ENCODE measurements at regions not wholly inside any gene's neighbourhood (a gene's known extent, or its start where the extent isn't known, plus 50 kb on each side); places are given as distances from the start of the nearest gene placed in this dataset.
"Not testable (repeated sequence)": the region's sequence is repeated elsewhere in the genome, so short reads cannot be mapped to it uniquely, and the experiment has no call there.

DNA sequence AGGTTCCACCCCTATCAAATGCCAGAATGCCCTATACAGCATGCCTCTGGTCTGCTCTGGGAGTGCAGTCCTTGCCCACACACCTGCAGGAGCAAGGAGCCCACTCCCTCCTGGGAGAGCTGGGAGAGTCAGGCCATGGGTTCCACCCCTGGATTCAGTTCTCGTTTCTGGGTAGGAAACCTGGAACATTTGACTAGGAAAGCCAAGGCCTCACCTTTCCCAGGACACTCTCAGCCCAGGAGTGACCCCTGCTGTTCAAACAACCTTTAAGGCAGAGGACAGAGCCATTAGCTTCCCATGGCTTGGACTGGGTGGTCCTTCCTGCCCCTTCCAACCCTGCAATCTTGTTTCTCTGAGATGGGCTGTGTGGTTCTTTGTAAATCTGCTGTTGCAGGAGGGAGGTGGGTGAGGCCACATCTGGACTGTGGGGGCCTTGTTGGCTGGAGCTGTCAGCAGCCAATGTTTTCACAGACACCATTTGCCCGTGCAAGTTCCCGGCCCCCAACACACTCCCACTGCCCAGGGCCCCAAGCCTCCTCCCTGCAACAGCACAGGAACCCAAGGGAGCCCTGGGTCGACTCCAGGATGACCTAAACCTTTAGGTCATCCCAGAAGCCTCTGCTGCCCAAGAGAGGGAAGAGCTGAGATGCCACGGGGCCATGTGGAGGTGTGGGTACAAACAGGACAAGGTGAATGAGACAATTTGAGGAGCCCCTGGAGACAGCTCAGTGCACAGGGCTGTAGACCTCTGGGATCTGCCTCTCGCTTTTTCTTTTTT lies 104.4 kb downstream of the PJA1 start:
- DNase-seq = no peak

DNA sequence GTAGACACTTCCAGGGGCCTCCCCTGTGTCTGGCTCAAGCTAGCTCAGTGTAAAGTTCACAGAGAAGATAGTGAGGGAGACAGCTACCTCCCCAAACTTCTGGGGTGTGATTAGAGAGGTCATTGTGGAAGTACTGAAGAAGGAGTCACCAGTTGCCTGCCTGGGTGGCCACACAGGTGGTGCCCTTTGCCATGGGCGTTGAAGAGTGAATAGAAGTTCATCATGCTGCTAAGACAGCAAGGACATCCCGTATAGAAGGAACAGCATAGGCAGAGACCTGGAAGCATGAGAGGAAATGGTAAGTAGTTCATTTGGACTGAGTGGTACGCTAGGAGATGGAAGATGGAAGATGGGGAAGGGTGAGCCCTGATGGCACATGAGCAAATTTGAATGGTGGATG lies 110.1 kb downstream of the PJA1 start:
- no peak for DNase-seq

DNA sequence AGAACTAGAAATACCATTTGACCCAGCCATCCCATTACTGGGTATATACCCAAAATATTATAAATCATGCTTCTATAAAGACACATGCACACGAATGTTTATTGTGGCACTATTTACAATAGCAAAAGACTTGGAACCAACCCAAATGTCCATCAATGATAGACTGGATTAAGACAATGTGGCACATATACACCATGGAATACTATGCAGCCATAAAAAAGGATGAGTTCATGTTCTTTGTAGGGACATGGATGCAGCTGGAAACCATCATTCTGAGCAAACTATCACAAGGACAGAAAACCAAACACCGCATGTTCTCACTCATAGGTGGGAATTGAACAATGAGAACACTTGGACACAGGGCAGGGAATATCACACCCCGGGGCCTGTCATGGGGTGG lies 110.8 kb downstream of the PJA1 start:
- DNase-seq = not testable (repeated sequence)

DNA sequence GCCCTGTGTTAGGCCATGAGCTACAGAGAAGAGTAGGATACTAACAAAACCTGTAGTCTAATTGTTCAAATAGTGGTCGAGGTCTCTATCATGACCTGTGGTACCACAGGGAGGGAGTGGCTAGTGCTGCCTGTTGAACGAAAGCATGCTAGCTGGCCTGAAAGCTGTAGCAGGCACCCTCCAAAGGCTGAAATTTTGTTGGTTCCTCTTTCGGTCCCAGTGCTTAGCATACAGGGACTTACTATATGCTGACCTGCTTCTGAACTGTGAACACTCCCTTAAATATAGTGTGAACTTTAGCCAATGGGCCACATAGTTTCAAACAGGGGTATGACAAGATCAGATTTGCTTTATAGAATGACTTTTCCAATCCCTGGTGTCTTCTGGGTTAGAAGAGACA lies 113.4 kb downstream of the PJA1 start:
- DNase-seq = no peak

DNA sequence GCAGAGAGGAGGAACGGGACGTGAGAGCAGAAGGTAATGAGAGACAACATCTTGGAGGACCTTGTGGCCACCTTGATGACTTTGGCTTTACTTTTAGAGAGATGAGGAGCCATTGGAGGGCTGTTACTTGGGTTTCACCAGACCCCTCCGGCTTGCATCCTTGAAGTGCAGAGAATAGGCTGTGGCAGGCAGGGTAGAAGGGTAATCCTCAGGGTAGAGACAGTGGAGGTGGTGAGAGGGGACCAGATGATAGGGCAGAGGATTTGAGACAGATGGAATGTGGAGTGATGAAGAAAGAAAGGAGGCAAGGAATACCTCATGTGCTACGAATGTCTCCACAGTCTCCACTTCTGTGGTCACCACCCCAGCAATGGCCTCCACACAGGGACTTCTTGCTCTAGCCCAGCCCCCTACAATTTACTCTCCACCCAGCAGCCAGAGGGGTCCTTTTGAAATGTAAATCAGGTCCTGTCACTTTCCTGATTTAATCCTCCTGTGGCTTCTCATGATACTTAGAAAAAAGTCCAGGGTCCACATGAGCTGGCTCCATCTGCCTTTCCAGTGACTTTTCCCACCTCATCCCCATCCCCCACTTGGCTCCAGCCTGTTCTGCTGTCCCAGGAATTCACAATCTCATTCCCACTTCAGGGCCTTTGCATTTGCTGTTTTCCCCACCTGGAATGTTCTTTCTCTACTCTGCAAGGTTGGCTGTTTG lies 115.0 kb downstream of the PJA1 start:
- no peak for DNase-seq

DNA sequence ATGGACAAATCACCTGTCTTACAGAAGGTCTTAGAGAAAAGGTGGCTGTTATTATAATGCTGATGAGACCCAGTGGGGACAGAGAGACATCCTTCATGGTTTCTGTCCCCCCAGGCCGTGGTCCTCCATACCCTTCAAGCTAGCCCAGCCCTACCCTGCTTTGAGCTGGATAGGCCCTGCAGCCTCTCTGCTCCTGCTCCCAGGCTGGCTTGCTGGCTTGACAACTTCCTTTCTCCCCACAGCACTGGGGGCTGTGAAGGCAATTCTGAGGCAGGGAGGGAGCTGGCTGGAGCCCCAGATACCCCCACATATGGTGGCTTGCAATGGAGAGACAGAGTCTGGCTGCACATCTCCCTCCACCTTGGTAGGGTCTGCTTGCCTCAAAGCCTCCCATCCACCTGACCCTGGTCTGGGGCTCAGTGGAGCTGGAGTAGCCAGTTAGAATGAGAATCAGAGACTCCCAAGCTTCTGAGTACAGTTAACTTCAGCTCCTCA lies 118.2 kb downstream of the PJA1 start:
- no peak for DNase-seq

DNA sequence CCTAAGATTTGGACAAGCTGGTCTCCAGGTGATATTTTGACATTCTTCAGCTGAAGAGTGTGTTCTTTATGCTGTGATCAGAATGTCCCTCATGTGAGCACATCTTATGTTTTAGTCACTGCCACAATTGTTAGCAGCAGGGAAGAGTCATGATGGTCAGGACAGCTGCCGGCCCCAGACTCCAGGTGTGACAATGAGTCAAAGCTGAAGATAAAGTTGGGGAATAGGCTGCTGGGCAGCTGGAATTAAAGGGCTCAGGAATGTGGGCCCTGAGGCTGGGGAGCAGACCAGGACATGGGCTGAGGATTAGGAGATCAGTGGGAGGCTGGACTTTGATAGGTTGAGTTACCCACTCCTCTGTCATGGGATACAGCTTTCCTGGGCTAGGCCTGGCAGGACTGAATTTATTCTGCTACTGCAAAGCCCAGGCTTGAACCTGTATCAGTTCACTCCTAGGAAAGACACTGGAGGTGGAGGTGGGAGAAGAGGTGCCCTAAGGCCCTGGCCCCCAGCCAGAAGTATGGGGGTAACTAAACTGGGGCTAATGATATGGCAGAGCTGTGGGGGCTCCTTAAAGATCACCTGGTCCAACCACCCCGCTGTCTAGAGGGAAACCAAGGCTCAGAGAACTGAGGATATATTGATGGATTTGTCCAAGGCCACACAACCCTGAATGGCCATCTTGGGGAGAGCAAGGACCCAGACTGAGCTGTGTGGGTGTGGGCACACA lies 119.5 kb downstream of the PJA1 start:
- no peak for DNase-seq

DNA sequence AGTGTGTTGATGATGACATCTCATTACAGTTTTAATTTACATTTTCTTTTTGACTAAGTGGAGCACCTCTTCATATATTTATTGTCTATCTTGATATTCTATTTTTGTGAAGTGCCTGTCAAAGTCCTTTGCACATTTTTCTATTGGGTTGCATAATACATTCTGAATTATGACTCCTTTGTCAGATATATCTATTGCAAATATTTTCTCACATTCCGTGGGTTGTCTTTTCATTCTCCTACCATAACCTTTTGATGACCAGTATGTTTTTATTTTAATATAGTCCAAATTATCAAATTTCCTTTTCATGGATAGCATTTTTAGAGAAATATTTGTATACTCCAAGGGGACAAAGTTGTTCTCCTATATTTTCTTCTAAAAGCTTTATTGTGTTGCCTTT lies 126.4 kb downstream of the PJA1 start:
- DNase-seq = no peak

DNA sequence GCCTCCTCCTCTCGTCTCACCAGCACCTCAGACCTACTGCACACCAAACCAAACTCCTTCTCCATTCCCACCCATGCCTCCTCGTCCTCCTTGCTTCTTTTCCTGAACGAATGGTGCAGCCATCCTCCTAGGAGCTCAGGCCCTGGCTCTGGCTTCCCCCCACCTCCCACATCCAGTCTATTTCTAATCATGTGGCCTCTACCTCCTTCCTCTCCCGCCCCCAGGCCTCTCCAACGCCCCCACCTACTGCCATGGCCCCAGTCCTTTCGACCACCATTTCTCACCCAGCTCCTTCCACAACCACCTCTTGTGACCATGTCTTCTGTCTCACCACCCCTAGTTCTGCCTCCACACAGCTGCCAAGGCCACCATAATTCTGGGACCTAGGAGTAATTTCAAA lies 127.1 kb downstream of the PJA1 start:
- DNase-seq = no peak

DNA sequence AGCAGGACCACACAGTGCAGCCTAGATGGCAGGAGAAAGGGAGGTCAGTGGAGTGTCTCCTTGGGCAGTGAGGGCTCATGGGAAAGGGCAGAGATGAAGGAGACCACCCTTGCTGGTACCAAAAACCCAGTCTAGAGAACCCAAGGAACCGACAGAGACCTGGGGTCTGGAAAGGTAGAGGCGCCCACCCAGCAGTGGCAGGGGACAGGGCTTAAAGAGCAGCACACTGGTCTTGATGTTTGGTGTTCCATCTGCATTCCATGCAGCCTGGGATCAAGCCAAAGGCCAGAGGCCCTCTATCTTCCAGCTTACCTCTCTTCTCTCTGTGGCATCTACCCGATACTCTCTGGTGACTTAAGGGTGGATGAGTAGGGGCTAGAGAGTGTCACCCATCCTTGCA lies 127.5 kb downstream of the PJA1 start:
- no peak for DNase-seq

DNA sequence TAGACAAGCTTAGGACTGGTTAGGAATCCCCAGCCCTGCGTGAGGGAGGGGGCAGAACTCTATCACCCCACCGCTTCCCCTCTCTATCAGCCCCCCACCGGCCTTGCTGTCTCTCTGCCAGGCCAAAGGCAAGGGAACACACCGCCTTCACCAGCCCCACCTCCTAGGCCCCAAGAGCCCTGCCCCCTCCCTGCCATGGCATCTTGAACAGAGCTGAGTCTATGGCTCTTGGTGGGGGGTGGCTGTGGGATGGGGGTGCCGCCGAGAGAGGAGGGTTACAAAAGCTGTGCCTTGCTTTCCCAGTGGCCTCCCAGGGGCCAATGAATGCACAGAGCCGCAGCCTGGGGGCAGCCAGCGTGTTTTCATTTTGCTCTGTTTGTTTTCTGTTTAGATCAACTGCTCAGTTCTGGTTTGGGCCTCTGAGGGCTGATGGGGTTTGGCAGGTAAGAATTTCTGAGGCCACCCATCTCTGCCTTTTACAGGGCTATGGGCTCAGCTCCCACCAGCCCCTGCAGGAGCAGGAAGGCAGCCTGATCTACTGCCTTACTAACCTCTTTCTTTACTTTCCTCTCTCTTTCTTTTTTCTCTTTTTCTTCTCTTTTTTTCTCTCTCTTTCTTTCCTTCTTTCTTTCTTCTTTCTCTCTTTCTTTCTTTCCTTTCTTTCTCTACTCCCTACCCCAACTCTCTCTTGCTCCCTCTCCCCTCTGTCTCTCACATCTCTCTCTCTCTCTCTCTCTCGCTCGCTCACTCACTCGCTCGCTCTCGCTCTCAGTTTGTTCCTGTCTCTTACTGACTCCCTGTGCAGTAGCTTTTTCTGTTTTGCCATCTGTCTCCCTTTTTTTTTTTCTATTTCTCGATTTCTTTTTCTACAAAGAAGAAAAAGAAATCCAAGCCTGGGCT lies 128.3 kb downstream of the PJA1 start:
- no peak for DNase-seq

DNA sequence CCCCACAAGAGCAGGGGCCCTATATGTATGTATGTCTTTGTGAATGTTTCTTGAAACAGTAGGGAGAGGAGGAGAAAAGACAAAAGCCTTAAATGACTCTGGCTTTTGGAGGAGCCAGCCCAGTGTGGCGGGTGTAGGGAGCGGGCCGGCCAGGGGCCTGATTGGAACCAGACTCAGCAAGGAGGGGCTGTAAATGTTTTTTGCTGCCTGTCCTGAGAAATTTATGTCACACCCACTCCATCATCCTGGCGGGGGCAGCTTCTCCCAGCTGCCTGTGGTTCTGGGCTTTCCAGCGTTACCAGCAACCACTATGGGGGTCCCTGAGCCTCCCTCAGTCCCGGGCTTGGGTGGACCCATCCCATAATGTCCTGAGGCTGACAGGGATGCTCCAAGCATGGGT lies 130.8 kb downstream of the PJA1 start:
- no peak for DNase-seq

DNA sequence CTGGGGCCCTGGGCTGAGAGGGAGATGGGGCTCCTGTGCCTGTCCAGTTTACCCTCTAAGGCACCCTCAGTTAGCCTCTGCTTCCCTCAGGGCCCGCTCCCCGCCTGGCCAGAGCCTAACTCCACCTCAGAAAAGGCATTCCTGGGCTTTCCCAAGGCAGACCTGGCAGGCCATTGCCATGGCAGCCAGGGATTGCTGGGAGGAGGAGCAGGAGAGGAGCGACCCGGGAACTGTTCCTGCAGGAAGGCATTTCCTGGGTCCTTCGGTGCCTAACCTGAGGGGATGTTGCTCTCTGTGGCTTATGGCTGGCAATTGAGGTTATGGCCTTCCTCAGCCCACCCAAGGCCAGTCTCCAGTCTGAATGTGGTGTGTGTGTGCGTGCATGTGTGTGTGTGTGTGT lies 131.3 kb downstream of the PJA1 start:
- DNase-seq = no peak

DNA sequence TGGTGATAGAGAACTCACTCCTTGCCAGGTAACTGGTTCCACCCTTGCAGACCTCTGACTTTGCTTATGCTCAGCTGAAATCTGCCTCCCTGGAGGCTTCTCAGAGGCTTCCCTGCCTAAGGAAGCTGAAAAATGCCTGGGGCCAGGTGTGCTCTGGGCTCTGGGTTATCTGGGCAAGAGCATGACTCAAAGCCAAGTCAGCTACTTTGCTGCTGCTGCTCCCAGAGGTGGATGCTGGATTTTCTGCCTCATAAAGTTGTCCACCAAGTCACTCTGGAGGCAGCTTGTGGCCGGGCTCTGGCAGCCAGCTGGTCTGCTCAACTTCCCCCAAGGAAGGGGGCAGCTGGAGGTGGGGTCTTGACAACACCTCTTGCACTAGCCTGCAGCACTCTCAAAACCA lies 132.7 kb downstream of the PJA1 start:
- DNase-seq = no peak

DNA sequence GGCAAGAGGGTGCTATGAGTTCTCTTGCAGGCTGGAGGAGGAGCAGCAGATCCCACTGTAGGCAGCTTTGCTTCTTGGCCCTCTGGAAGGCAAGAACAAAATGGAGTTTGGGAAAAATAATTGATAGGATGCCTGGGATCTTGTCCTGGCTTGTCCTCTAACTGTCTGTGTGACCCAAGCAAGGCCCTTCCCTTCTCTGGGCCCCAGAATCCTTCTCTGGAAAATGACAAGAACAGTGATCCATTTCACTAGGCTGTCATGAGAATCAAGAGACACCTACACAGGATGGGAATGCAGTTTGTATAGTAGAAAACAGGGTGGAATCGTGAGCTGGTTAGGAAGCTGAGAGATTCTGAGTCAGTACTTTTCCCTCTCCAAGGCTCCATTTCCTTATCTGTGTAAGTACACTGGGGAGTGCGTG lies 133.3 kb downstream of the PJA1 start:
- DNase-seq = no peak

DNA sequence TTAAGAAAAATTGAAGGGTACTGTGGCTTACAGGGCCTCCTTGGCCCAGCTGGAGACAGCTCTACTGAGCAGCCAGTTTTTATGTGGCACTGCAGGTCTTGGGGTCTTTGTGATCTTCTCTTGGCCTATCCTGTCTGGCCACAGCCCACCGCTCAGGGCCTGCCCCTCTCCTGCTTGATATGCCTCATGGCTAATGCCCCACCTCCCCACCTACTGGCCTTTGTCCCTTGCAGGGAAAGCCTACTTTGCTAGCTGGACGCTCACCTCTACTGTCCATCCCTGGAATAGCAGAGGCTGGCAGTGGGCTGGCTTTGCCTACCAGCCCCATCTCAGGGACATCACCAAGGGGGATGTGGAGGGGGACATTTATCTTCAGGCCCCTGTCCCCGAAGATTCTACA lies 134.1 kb downstream of the PJA1 start:
- no peak for DNase-seq

DNA sequence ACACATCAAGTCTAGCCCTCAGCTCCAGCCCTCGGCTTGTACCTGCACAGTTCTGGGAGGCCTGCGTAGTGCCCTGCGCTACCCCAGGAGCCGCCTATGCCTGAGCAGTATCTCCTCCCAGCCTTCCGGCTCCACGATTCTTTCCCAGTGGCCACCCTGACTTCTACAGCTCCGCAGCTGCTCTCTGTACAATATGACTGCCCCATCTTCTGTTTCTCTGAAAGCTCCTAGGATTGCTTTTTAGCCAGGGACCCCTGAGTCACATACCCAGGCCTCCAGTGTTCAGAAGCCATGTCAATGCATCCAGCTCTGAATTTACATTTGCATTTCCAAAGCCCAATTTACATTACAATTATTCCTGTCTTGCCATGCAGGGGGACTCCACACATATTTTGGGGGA lies 135.5 kb downstream of the PJA1 start:
- DNase-seq = no peak

DNA sequence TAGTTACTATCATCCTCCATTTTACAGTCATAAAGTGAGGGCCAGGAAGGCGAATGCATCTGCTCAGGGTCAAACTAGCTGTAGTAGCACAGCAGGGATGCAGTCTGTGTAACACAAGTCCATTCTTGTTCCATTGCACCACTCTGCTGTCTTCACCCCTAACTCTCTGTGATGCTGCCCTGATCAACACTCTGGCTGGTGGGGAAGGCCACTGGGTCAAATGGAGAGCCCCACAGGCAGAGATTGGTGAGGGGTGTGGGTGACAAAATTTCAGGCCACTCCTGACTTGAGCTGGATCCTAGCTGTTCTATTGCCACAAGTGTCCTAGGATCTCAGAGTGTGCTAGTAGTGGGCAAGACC lies 136.5 kb downstream of the PJA1 start:
- DNase-seq = no peak

DNA sequence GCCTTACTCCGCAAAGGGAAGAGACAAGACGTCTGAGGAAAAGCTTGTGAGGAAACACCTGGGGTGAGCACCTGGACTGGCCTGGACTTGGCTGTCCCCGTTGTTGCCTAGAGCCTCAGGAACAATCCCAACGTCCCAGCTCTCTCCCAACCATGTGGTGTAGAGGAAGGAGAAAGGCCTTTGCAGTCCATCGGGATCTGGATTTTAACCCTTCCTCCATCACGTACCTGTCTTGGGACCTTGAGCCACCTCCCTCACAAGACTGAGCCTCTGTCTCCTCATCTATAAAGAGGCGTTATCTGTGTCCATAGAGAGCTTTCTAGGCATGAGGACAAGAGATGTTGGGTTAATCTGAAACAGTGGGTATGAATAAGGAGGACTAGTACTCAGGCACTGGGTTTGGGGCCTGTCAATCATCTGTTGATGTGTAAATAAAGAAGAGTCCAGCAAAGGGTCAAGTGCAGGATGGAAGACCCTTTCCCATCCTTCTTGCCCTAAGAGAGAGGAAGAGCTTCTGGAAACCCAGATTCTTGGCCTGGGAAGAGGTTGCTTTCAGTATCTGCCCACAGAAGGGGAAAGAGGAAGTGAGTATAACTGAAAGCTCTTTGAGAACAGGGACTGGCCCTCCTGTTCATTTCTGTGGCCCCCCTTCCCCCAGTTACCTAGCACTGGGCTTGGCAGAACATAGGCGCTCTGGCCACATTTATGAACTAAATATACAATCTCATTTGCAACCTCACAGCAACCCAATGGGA lies 137.1 kb downstream of the PJA1 start:
- no peak for DNase-seq

DNA sequence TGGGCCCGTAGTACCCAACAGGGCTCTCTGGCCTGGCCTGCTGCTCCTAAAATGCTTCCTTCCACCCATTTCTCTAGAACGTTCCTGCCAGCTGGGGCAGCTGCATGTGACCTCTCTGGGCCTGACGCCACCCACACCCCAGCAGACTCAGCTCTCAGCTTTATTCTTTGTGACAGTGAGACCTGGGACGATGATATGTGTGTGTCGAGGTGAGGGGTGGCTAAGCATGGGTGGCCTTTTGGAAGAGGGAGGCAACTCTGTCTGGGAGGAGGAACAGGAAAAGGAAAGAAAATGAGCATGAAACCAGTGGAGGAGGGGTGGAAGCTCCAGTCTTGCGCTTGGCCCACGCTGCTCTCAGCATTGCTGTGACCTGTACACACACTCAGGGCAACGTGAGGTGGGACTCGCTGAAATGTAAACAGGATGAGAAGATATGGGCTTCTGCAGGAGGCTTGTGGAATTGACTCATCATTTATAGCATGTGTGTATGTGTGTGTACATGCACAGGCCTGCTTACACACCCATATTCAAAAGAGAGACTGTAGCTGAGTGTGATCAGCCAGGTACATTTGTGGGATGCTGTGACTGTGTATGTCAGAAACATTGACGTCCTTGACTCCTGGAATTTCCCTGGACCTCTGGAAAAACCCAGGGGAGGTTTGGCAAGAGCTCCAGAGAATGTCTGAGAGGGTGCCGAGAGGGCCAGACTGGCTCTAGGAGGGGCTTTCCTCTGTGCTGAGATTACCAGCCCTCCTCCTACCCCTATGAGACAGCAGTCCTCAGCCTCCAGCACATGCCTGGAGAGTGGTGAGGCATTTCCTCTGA lies 137.9 kb downstream of the PJA1 start:
- no peak for DNase-seq

DNA sequence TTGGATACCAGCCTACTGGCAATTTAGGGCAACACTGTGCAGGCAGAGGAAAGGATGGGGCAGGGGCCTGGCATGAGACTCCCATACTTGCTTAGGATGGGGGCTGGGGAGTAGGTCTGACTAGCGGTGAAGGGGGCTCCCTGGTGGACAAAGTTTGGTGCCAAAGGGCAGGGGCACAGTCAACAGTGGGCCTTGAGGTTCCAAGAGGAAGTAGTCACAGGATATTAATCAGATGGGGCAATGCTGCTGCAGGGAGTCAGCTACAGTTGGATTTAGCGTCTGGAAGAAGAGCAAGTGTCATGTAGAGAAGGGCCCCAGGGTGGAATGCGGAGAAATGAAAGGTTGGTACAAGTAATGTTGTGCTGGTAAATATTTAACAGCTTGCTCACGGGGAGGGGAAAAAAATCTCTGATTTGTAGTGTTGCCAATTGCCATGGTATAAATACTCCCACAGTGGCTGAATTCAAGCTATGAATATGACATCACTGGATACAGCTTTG lies 139.4 kb downstream of the PJA1 start:
- no peak for DNase-seq
